ENCODE measurements at regions not wholly inside any gene's neighbourhood (a gene's known extent, or its start where the extent isn't known, plus 50 kb on each side); places are given as distances from the start of the nearest gene placed in this dataset.

DNA sequence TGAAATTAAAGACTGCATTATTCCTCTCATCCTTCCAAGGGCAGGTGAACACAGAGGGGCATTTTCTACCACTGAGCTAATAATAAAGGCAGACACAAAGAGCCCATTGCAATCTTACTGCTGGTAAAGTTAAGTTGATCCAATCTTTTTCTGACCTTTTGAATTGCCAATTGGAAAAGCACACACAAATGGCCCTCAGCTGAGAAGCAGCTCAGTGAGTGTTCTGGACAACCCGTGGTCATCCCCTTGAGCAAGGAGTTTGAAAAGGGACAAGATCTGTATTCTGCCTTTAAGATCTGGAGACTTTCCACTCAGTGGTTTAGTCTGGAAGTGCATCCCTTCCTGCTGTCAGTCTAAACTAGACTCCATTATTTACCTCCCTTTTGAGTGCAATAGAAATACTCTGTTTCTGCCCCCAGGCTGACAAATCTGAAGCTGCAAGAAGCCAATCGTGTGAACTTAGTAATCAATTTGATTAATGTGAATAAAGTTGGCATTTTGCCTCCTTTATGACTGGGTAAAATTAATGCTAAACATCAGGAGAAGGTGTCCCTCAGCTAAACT lies 835.7 kb downstream of the MAT2B start:
- Mint-ChIP-seq H3K9me3 (peaks cover 0 to 9% (median 2%) of the 10 kb centered on the region in 7 donors), H3K27me3 (ENCODE audit: low read depth in 3 of 3) (peaks cover 2 to 4% (median 3%) of the 10 kb centered on the region in 3 donors), H3K36me3 (no peaks in the 10 kb centered on the region), H3K4me1 (no peaks in the 10 kb centered on the region), H3K4me3 (no peak overlapping the region), H3K27ac (no peak overlapping the region)
- Histone ChIP-seq H3K4me1 (ENCODE audit: control insufficient read depth in 1 of 2, insufficient read depth in 2 of 2, low read length in 2 of 2) (no peaks in the 10 kb centered on the region), H3K4me2 (replicated peaks; ENCODE audit: extremely low read depth, low read length, poor library complexity, severe bottlenecking) (no peak overlapping the region), H3K27ac (ENCODE audit: low read depth in 1 of 2, low read length in 2 of 2) (no peak overlapping the region), H3K36me3 (replicated peaks in 1 of 2; ENCODE audit: control insufficient read depth in 1 of 2, insufficient read depth in 2 of 2, low read length in 2 of 2) (no peaks in the 10 kb centered on the region), H3K9ac (ENCODE audit: insufficient read depth, low read length, poor library complexity, severe bottlenecking) (no peak overlapping the region), H2AFZ (ENCODE audit: insufficient read depth, low read depth, low read length, poor library complexity, severe bottlenecking) (no peak overlapping the region), H3K79me2 (ENCODE audit: insufficient read depth, low read length) (no peaks in the 10 kb centered on the region), H3K9me3 (replicated peaks in 1 of 2; ENCODE audit: control insufficient read depth in 1 of 2, insufficient read depth in 1 of 2, low read length in 2 of 2) (no peaks in the 10 kb centered on the region), H4K20me1 (ENCODE audit: insufficient read depth, low read length) (no peaks in the 10 kb centered on the region), H3K4me3 (replicated peaks in 1 of 3; ENCODE audit: low read depth in 2 of 3, low read length in 3 of 3) (no peak overlapping the region), H3K27me3 (ENCODE audit: control insufficient read depth in 2 of 2, insufficient read depth in 2 of 2, low read length in 2 of 2) (no peaks in the 10 kb centered on the region)
- TF ChIP-seq, protein P1, sequence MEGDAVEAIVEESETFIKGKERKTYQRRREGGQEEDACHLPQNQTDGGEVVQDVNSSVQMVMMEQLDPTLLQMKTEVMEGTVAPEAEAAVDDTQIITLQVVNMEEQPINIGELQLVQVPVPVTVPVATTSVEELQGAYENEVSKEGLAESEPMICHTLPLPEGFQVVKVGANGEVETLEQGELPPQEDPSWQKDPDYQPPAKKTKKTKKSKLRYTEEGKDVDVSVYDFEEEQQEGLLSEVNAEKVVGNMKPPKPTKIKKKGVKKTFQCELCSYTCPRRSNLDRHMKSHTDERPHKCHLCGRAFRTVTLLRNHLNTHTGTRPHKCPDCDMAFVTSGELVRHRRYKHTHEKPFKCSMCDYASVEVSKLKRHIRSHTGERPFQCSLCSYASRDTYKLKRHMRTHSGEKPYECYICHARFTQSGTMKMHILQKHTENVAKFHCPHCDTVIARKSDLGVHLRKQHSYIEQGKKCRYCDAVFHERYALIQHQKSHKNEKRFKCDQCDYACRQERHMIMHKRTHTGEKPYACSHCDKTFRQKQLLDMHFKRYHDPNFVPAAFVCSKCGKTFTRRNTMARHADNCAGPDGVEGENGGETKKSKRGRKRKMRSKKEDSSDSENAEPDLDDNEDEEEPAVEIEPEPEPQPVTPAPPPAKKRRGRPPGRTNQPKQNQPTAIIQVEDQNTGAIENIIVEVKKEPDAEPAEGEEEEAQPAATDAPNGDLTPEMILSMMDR (IDR thresholded peaks at IDR 0.05): no peak
- no CpG with 5 or more reads among the region's 2 CpGs for WGBS (ENCODE audit: insufficient coverage)
- no peak for DNase-seq
- intact Hi-C loops (cut with micrococcal nuclease): no loop called here

DNA sequence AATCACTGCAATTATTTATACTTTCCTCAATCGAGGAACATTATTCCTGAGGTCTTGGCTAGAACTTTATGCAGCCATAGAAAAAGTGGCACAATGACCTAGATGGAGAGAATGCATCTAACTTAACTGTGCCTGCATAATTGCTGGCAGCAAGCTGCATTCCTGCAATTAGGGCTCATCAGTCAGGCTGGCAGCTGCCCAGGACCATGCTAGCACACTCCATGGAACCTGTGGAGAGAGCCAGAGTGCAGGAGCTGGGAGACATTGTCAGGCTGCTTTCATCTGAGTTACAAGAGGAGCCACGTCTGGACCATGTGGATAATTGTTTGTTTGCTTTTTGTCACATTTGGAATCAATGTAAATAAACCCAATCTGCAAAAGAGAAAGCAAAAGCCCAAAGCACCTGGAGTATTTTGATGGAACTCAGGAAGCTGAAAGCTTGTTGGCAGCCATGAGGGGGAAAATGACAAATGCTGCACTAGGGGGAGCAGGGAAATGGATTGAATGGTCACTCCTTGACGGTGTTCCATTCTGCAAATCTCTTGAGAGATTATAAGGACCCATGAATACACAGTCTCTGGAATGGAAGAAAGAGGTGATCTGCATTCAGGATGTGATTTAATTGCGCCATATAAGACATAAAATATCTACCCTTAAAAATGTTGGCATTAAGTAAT lies 839.9 kb downstream of the MAT2B start:
- H3K27ac Mint-ChIP-seq: no peak overlapping the region
- no peak overlapping the region for H3K9ac ChIP-seq (ENCODE audit: insufficient read depth, low read length, poor library complexity, severe bottlenecking)

More for the DNA sequence above, 839.9 kb downstream of the MAT2B start:
- Histone ChIP-seq H3K79me2 (ENCODE audit: insufficient read depth, low read length) (no peaks in the 10 kb centered on the region), H3K36me3 (replicated peaks in 1 of 2; ENCODE audit: control insufficient read depth in 1 of 2, insufficient read depth in 2 of 2, low read length in 2 of 2) (no peaks in the 10 kb centered on the region), H3K4me2 (replicated peaks; ENCODE audit: extremely low read depth, low read length, poor library complexity, severe bottlenecking) (no peak overlapping the region), H3K9me3 (replicated peaks in 1 of 2; ENCODE audit: control insufficient read depth in 1 of 2, insufficient read depth in 1 of 2, low read length in 2 of 2) (no peaks in the 10 kb centered on the region), H4K20me1 (ENCODE audit: insufficient read depth, low read length) (no peaks in the 10 kb centered on the region), H2AFZ (ENCODE audit: insufficient read depth, low read depth, low read length, poor library complexity, severe bottlenecking) (no peak overlapping the region), H3K4me3 (replicated peaks in 1 of 3; ENCODE audit: low read depth in 2 of 3, low read length in 3 of 3) (no peak overlapping the region), H3K27me3 (ENCODE audit: control insufficient read depth in 2 of 2, insufficient read depth in 2 of 2, low read length in 2 of 2) (no peaks in the 10 kb centered on the region), H3K4me1 (ENCODE audit: control insufficient read depth in 1 of 2, insufficient read depth in 2 of 2, low read length in 2 of 2) (no peaks in the 10 kb centered on the region), H3K27ac (ENCODE audit: low read depth in 1 of 2, low read length in 2 of 2) (no peak overlapping the region)
- no peak for DNase-seq
- TF ChIP-seq, protein P1 (IDR thresholded peaks at IDR 0.05): no peak
- Mint-ChIP-seq H3K4me3 (no peak overlapping the region), H3K4me1 (no peaks in the 10 kb centered on the region), H3K36me3 (no peaks in the 10 kb centered on the region), H3K9me3 (peaks cover 0 to 7% (median 3%) of the 10 kb centered on the region in 7 donors), H3K27me3 (ENCODE audit: low read depth in 3 of 3) (peaks cover 2 to 3% (median 3%) of the 10 kb centered on the region in 3 donors)
- intact Hi-C loops (cut with micrococcal nuclease): no loop called here
- WGBS (ENCODE audit: insufficient coverage): 83% methylated on average over 2 of the region's 4 CpGs

Measured in CD14-positive monocyte (primary cell).